ENCODE measurements at regions not wholly inside any gene's neighbourhood (a gene's known extent, or its start where the extent isn't known, plus 50 kb on each side); places are given as distances from the start of the nearest gene placed in this dataset.

DNA sequence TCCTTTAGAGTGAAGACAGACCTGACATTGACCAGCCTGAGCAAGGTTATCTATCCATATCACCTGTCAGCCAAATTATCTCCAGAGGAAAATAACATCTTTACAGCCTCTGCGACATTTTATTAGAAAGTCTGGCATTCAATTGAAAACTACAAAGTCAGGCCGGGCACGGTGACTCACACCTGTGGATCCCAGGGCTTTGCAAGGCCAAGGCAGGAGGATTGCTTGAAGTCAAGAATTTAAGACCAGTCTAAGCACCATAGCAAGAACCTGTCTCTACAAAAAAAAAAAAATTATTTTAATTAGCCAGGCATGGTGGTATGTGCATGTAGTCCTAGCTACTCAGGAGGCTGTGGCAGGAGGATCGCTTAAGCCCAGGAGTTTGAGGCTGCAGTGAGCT lies 141.6 kb downstream of the RCN1 start:
- no peak for DNase-seq
- 90 to 91% methylated on average over 4 of the region's 4 CpGs for WGBS, 2 donors
- Histone ChIP-seq H3K27ac (no peak overlapping the region), H3K4me3 (no peak overlapping the region), H3K4me1 (no peaks in the 10 kb centered on the region), H3K9me3 (no peaks in the 10 kb centered on the region), H3K27me3 (no peaks in the 10 kb centered on the region), H3K36me3 (no peaks in the 10 kb centered on the region)
- intact Hi-C loops (cut with DNase I) = no loop called here
- no peak for TF ChIP-seq EP300 (IDR thresholded peaks at IDR 0.05)
- no peak for TF ChIP-seq POLR2AphosphoS5 (IDR thresholded peaks at IDR 0.05)
- TF ChIP-seq, protein P1, sequence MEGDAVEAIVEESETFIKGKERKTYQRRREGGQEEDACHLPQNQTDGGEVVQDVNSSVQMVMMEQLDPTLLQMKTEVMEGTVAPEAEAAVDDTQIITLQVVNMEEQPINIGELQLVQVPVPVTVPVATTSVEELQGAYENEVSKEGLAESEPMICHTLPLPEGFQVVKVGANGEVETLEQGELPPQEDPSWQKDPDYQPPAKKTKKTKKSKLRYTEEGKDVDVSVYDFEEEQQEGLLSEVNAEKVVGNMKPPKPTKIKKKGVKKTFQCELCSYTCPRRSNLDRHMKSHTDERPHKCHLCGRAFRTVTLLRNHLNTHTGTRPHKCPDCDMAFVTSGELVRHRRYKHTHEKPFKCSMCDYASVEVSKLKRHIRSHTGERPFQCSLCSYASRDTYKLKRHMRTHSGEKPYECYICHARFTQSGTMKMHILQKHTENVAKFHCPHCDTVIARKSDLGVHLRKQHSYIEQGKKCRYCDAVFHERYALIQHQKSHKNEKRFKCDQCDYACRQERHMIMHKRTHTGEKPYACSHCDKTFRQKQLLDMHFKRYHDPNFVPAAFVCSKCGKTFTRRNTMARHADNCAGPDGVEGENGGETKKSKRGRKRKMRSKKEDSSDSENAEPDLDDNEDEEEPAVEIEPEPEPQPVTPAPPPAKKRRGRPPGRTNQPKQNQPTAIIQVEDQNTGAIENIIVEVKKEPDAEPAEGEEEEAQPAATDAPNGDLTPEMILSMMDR (IDR thresholded peaks at IDR 0.05) = no peak
- no peak for TF ChIP-seq POLR2A (IDR thresholded peaks at IDR 0.05)

DNA sequence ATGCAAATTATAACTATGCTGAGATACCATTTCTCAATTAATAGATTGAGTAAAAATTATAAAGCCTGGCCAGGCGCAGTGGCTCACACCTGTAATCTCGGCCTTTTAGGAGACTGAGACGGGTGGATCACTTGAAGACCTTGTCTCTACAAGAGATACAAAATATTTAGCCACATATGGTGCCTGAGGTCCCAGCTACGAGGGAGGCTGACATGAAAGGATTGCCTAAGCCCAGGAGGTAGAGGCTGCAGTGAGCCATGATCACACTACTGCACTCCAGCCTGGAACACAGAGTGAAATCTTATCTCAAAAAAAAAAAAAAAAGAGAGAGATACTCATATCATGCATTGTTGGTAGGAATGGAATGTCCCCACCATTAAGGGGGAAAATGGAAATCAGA lies 142.4 kb downstream of the RCN1 start:
- DNase-seq = no peak
- no peaks in the 10 kb centered on the region for H3K9me3 ChIP-seq
- TF ChIP-seq EP300 (IDR thresholded peaks at IDR 0.05) = no peak
- no peak for TF ChIP-seq POLR2A (IDR thresholded peaks at IDR 0.05)
- TF ChIP-seq POLR2AphosphoS5 (IDR thresholded peaks at IDR 0.05) = no peak
- TF ChIP-seq, protein P1 (IDR thresholded peaks at IDR 0.05) = no peak
- no peaks in the 10 kb centered on the region for H3K4me1 ChIP-seq
- H3K36me3 ChIP-seq = no peaks in the 10 kb centered on the region
- no peak overlapping the region for H3K4me3 ChIP-seq
- intact Hi-C loops (cut with DNase I) = no loop called here
- no peaks in the 10 kb centered on the region for H3K27me3 ChIP-seq
- H3K27ac ChIP-seq = no peak overlapping the region
- WGBS, 2 donors = 88% methylated on average over 4 of the region's 4 CpGs

DNA sequence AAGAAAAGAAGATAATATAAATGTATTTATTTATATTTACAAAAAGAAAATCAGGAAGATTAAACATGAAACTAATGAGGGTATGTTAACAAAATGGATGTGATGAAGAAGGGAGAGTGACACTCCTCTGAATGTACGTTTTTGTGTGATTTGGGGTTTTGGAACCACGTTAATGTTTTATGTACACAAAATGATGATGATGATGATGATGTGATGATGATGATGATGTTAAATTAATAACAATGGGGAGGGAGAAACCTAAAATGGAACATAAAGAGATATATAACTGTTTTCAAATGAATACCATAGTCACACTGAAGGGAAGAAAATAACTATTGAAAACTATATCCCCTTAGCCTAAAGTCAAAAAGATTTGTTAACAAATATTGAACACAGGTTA lies 143.1 kb downstream of the RCN1 start:
- no peaks in the 10 kb centered on the region for H3K27me3 ChIP-seq
- 0 to 25% methylated on average over 2 of the region's 2 CpGs for WGBS, 2 donors
- H3K4me3 ChIP-seq = no peak overlapping the region
- TF ChIP-seq POLR2AphosphoS5 (IDR thresholded peaks at IDR 0.05) = no peak
- no peak for TF ChIP-seq EP300 (IDR thresholded peaks at IDR 0.05)
- TF ChIP-seq POLR2A (IDR thresholded peaks at IDR 0.05) = no peak
- TF ChIP-seq, protein P1 (IDR thresholded peaks at IDR 0.05) = no peak
- intact Hi-C loops (cut with DNase I) = no loop called here
- H3K9me3 ChIP-seq = no peaks in the 10 kb centered on the region
- H3K4me1 ChIP-seq = no peaks in the 10 kb centered on the region
- H3K36me3 ChIP-seq = no peaks in the 10 kb centered on the region
- no peak for DNase-seq
- H3K27ac ChIP-seq = no peak overlapping the region

DNA sequence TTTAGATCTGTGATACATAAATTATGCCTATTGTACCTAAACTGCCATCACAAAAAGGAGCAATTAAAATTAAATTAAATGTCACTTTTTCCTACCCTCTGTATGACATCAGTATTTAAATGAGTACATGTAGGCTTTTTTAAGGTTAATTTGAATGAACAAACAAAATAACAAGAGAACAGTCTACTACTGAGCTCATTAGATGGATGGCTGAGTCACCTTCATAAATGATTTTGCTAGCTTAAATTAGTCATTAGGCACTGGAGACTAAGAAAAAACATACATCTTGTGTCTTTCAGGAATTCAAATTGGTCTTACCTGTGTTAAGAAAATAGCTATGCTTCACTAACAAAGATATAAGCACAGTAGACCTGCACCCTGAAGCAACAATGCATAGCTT lies 153.6 kb downstream of the RCN1 start:
- intact Hi-C loops (cut with DNase I) = no loop called here
- TF ChIP-seq EP300 (IDR thresholded peaks at IDR 0.05) (no peak), POLR2AphosphoS5 (IDR thresholded peaks at IDR 0.05) (no peak), POLR2A (IDR thresholded peaks at IDR 0.05) (no peak)
- TF ChIP-seq, protein P1 (IDR thresholded peaks at IDR 0.05) = no peak
- Histone ChIP-seq H3K36me3 (no peaks in the 10 kb centered on the region), H3K9me3 (no peaks in the 10 kb centered on the region), H3K27ac (no peak overlapping the region), H3K27me3 (no peaks in the 10 kb centered on the region), H3K4me3 (no peak overlapping the region), H3K4me1 (no peaks in the 10 kb centered on the region)
- no peak for DNase-seq

DNA sequence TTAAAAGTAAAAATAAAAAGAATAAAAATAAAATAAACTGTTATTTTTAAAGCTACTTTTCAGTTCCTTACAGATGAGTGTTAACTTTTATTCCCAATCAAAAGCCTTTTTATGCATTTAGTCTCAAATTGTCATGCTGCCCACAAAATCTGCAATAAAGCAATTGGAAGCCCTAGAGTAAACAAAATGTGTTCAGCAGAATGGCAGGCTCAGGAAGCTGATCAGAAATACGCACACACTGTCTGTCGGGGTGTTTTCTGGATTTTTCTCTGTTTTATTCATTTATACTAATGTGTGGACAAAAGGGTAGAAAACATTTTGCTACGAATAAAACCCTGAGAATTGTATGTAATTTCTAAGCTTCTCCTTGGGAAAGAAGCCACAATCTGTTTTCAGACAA lies 162.8 kb downstream of the RCN1 start:
- intact Hi-C loops (cut with DNase I) = no loop called here
- DNase-seq = no peak
- Histone ChIP-seq H3K4me3 (no peak overlapping the region), H3K27me3 (no peaks in the 10 kb centered on the region), H3K4me1 (no peaks in the 10 kb centered on the region), H3K27ac (no peak overlapping the region), H3K9me3 (no peaks in the 10 kb centered on the region), H3K36me3 (no peaks in the 10 kb centered on the region)
- 14 to 61% methylated on average over 3 of the region's 3 CpGs for WGBS, 2 donors
- no peak for TF ChIP-seq EP300 (IDR thresholded peaks at IDR 0.05)
- TF ChIP-seq, protein P1 (IDR thresholded peaks at IDR 0.05) = no peak
- TF ChIP-seq POLR2A (IDR thresholded peaks at IDR 0.05) = no peak
- no peak for TF ChIP-seq POLR2AphosphoS5 (IDR thresholded peaks at IDR 0.05)
